Spinal cord (tissue), 9 donors: ENCODE measurements at regions not wholly inside any gene's neighbourhood (a gene's known extent, or its start where the extent isn't known, plus 50 kb on each side); places are given as distances from the start of the nearest gene placed in this dataset.

ENCODE experiments used
- DNase-seq, 6 donors: peaks; one replicate each; pipeline versions ENCODE4 v3.0.0 to v3.0.0-alpha.2; 2013 to 2015; ENCODE audit warnings: low spot score in 6 of 6, low read depth in 4 of 6
- H3K27ac ChIP-seq: one replicate; pipeline ENCODE4 v1.5.1; 2013; ENCODE audit warnings: low read depth, low read length, control low read depth
- H3K27me3 ChIP-seq: one replicate; pipeline ENCODE4 v1.6.1; 2013; ENCODE audit warnings: low read length; ENCODE audit not compliant: control insufficient read depth, insufficient read depth
- H3K36me3 ChIP-seq: one replicate; pipeline ENCODE4 v1.6.1; 2013; ENCODE audit warnings: low read length; ENCODE audit not compliant: control insufficient read depth, insufficient read depth
- H3K4me1 ChIP-seq: one replicate; pipeline ENCODE4 v1.6.1; 2013; ENCODE audit warnings: low read length; ENCODE audit not compliant: control insufficient read depth, insufficient read depth
- H3K4me3 ChIP-seq: one replicate; pipeline ENCODE4 v1.5.1; 2013; ENCODE audit warnings: low read depth, low read length, control low read depth
- H3K9me3 ChIP-seq: one replicate; pipeline ENCODE4 v1.6.1; 2013; ENCODE audit warnings: low read length; ENCODE audit not compliant: control insufficient read depth, insufficient read depth
- WGBS: methylation state at CpG from one replicate; pipeline ENCODE4 v1.1.5; 2013; ENCODE audit warnings: missing lambda C conversion rate; ENCODE audit not compliant: insufficient coverage; 5-methylcytosine and 5-hydroxymethylcytosine counted together
- donor health status: healthy.

DNA sequence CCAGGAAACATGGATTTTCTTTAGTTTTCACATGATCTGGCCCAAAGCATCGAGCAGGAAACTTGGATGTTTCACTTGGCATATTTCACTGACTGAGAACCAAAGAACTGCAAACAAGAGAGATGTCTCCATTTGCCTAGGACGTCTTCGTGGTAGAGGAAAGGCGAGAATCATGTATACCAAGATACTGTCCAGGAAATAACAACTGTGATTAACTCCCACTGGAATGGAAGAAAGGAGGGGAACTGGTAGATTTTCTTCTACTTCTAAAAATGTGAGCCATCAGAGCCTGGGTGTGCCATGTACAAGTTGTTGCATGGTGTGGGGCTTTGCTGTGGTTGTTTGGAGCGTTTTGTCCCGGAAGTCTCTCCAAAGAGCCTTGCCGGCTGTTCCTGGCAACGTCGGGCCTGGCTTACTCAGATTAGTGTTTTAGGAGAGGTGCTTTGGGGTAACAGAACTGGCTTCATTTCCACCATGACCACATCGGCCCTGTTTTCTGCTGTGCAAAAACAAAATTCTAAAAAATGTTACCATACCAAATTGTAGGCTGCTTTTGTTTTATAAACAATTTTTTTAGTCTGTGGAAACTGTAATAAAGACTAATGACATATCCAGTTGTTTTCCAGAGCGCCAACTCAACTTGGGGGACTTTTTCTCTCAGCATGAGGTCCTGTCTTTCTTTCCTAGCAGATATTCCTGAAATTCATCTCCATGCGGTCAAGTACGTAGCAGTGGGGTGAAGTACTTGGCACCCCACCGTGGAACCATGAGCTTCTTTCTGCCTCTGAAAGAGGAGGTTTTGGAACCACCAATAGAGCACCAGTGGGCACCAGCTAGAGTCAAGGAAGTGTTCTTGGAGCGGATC is 118.3 kb downstream of the TM2D1 start:
- no peaks in the 10 kb centered on the region for H3K27me3 ChIP-seq
- H3K4me1 ChIP-seq = no peaks in the 10 kb centered on the region
- no peaks in the 10 kb centered on the region for H3K36me3 ChIP-seq
- no peaks in the 10 kb centered on the region for H3K9me3 ChIP-seq
- H3K27ac ChIP-seq = no peak overlapping the region
- peak in 1 of 6 donors; percentile 48 for DNase-seq
- no peak overlapping the region for H3K4me3 ChIP-seq
- WGBS = 81% methylated on average over 7 of the region's 15 CpGs

DNA sequence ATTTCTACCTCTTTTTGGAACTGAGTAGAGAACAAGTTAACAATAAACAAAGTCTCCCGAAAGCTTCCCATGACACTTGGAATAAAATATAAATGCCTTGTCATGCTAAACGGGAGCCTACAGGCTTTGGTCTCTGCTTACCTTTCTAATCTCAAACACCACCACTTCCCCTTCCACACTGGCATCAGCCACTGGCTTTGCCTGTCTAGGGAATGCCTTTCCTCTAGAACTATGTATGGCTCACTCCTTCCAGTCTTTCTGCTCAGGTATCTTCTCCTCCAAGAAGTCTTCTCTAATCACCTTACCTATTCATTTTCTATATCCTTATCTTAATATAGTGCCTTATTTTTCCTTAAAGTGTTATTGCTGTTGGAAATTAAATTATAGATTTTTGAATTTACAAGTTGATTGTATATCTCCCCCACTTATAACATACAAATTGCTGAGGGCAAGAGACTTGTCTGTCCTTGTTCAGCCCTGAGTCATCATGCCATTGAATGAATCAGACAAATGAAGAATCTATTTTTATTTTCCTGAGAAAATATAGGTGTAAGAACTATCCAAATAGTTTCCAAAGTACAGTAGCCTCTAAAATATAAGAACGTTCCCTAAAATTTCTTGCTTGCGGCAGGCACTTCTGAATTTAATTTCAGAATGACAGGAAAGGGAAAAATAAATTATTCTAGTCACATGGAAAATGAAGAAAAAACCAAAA is 119.2 kb downstream of the TM2D1 start:
- Histone ChIP-seq H3K4me1 (no peaks in the 10 kb centered on the region), H3K27ac (no peak overlapping the region), H3K9me3 (no peaks in the 10 kb centered on the region), H3K4me3 (no peak overlapping the region), H3K27me3 (no peaks in the 10 kb centered on the region), H3K36me3 (no peaks in the 10 kb centered on the region)
- 81% methylated on average over 2 of the region's 4 CpGs for WGBS
- no peak for DNase-seq

DNA sequence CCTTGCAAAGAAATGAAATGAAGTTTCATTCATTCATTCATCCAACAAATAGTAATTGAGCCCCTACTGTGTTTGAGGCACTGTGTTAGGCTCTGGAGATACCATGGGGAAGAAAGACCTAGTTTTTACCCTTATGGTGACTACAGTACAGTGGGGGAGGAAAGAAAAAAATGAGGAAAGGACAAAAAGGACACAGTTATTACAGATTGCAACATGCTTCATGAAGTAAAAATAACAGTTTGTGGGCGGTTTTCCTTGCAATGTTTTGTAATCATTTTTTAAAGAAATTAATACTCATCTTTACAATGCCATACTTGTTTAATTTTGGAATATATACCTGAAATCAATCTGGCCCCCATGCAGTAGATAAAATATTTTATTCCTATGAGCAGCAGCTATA is 120.3 kb downstream of the TM2D1 start:
- H3K36me3 ChIP-seq = no peaks in the 10 kb centered on the region
- no peaks in the 10 kb centered on the region for H3K9me3 ChIP-seq
- H3K4me3 ChIP-seq = no peak overlapping the region
- H3K4me1 ChIP-seq = no peaks in the 10 kb centered on the region
- H3K27me3 ChIP-seq = no peaks in the 10 kb centered on the region
- no CpG with 5 or more reads among the region's 1 CpG for WGBS
- no peak overlapping the region for H3K27ac ChIP-seq
- DNase-seq = no peak

DNA sequence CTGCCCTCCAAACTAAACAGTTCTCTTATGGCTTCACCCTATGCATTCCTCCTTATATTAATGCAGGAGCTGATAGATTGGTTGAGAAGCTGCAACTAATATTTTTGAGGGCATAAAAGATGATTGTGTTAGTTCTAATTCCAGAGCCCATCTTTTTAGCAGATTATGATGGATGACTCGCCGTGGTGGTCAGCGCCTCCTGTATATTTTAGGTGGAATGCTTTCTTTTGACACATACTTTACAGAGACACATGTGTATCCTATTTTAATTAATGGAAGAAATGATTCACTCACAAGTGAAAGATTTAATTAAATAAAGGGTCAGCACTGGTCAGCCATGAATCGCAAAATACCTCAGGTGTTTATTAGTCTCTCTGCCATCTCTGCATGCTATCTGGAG is 120.7 kb downstream of the TM2D1 start:
- Histone ChIP-seq H3K4me1 (no peaks in the 10 kb centered on the region), H3K9me3 (no peaks in the 10 kb centered on the region), H3K27ac (no peak overlapping the region), H3K27me3 (no peaks in the 10 kb centered on the region), H3K4me3 (no peak overlapping the region), H3K36me3 (no peaks in the 10 kb centered on the region)
- no peak for DNase-seq
- 83% methylated on average over 1 of the region's 4 CpGs for WGBS

DNA sequence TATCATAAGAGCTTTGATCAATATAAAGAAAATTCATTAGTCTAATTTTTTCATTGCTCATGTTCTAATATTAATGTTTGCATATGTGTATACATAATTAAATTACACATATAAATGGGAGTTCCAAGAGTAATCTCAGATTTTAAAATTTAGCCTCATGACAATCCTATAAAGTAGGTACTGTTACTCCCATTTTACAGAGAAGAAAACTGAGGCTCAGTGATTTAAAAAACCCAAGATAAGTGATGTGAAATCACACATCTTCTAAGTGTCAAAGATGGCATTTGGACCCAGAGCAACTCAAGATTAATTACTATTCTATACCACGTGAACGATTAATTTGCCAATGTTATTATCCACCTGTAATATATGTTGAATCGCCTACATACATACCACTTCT is 122.3 kb downstream of the TM2D1 start:
- Histone ChIP-seq H3K27ac (no peak overlapping the region), H3K4me1 (no peaks in the 10 kb centered on the region), H3K36me3 (no peaks in the 10 kb centered on the region), H3K9me3 (no peaks in the 10 kb centered on the region), H3K4me3 (no peak overlapping the region), H3K27me3 (no peaks in the 10 kb centered on the region)
- DNase-seq = no peak
- WGBS = no CpG with 5 or more reads among the region's 3 CpGs

DNA sequence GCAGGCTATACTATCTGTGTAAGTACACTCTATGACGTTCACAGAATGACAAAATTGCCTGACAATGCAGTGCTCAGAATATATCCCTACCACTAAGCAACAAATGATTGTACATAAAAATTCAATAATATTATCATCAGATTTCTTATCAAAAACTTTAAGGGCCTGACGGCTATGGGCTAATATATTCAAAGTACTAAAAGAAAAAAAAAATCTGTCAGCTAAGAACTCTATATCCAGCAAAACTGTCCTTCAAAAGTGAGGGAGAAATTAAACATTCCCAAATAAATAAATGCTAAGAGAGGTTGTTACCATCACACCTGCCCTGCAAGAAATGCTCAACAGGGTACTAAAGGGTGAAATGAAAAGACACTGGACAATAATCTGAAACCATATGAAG is 127.3 kb downstream of the TM2D1 start:
- Histone ChIP-seq H3K27ac (no peak overlapping the region), H3K4me3 (no peak overlapping the region), H3K27me3 (no peaks in the 10 kb centered on the region), H3K36me3 (no peaks in the 10 kb centered on the region), H3K4me1 (no peaks in the 10 kb centered on the region), H3K9me3 (peaks cover 3% of the 10 kb centered on the region)
- no peak for DNase-seq
- WGBS = no CpG with 5 or more reads among the region's 2 CpGs

DNA sequence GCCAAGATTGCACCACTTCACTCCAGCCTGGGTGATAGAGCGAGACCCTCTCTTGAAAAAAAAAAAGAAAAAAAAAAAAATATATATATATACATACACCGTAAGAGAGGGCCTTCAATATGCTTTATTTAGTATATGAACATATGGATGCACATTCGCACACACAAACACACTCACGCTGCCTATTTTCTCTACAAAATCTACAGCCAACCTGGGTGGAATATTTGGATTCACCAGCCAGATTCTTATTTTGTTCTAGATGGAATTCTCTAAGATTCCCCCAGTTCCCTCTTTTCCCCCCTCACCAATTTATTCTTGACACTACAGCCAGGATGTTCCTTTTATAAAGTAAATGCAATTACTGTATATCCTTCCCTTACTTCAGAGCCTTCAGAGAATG is 131.6 kb downstream of the TM2D1 start:
- Histone ChIP-seq H3K4me1 (peaks cover 14% of the 10 kb centered on the region), H3K27ac (no peak overlapping the region), H3K4me3 (no peak overlapping the region), H3K27me3 (no peaks in the 10 kb centered on the region), H3K9me3 (peaks cover 3% of the 10 kb centered on the region), H3K36me3 (no peaks in the 10 kb centered on the region)
- WGBS = no CpG with 5 or more reads among the region's 4 CpGs
- DNase-seq = peak in 1 of 6 donors; percentile 61

DNA sequence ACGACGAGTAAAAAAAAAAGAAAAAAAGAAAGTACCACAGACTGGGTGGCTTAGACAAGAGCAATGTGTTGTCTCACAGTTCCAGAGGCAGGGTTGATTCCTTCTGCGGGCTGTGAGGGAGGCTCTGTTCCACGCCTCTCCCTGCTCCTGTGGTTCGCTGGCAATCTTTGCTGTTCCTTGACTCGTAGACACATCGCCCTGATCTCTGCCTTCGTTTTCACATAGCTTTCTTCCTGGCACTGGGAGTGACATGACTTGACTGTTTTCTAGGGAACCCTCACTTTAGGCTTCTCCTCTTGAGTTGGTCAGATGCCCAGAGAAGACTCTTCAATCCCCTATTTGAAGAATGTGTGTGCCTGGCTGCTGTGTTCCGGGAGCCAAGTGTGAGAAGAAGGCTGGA is 133.6 kb downstream of the TM2D1 start:
- Histone ChIP-seq H3K27ac (peak overlapping the region; percentile 66), H3K4me3 (no peak overlapping the region), H3K4me1 (peaks cover 14% of the 10 kb centered on the region), H3K27me3 (no peaks in the 10 kb centered on the region), H3K9me3 (no peaks in the 10 kb centered on the region), H3K36me3 (no peaks in the 10 kb centered on the region)
- 79% methylated on average over 4 of the region's 9 CpGs for WGBS
- DNase-seq = peak in 1 of 6 donors; percentile 73

DNA sequence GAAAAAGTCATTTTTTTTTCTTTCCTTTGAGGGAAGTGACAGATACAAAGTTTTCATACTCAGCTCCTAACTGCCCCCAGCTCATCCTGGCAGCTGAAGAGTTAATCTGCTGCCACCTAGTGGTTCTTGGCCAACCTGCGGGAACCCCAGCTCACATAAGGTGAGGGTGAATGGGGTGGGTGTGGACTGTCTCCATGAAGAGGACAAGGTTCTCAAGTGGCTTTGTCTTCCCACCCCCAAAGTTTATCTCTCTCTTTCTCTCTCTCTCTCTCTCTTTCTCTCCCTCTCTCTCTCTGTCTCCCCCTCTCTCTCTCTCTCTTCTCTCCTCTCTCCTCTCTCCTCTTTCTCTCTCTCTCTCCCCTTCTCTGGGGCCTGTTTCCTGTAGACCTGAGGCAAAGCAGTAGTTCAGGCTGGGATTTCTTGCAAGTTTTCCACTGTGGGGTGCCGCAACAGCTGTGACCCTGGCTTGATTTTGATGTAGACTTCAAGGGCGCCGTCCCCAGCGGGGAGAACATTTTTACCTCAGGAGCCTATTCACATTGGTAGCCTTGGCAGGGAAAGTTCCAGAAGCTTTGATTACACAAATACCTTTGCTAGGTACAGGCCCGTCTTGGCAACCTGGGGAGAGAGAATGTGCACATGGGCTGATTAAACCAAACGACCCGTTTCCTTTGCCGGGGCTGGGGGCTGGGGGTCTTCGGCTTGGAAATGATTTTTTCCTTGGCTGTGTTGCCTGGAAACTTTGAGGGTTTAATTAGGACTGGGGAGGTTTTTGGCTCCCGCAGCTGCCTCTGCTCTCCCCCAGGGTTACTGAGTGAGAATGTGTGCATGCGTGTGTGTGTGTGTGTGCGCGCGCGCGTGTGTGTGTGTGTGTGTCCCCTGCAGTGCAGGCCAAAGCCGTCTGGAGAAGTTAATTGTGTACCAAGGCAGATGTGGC is 135.9 kb downstream of the TM2D1 start:
- Histone ChIP-seq H3K27me3 (no peaks in the 10 kb centered on the region), H3K36me3 (no peaks in the 10 kb centered on the region), H3K4me1 (peaks cover 14% of the 10 kb centered on the region), H3K4me3 (no peak overlapping the region), H3K9me3 (no peaks in the 10 kb centered on the region), H3K27ac (peak overlapping the region; percentile 62)
- 12% methylated on average over 10 of the region's 18 CpGs for WGBS
- peak in 3 of 6 donors; percentile 19 to 83 (median 79) for DNase-seq
